Immature natural killer cell (primary cell): ENCODE measurements at regions not wholly inside any gene's neighbourhood (a gene's known extent, or its start where the extent isn't known, plus 50 kb on each side); places are given as distances from the start of the nearest gene placed in this dataset.
A peak's percentile ranks its signal among the peaks of the same experiment; 100 is the strongest.
"Not testable (repeated sequence)": the region's sequence is repeated elsewhere in the genome, so short reads cannot be mapped to it uniquely, and the experiment has no call there.

ENCODE experiments used
- DNase-seq, 3 donors: peaks; one replicate each; pipeline ENCODE4 v3.0.0; 2022; ENCODE audit warnings: mixed read lengths in 1 of 3
- H3K27ac Mint-ChIP-seq, 6 donors: one replicate each; pipeline ENCODE4 v1.8.0; 2020; ENCODE audit warnings: mixed read lengths in 6 of 6, mild to moderate bottlenecking in 5 of 6, inconsistent platforms in 4 of 6, moderate library complexity in 3 of 6
- H3K27me3 Mint-ChIP-seq, 3 donors: one replicate each; pipeline ENCODE4 v1.8.0; 2020 to 2021; ENCODE audit warnings: low read depth in 3 of 3, mild to moderate bottlenecking in 3 of 3, mixed read lengths in 3 of 3, moderate library complexity in 3 of 3, inconsistent platforms in 1 of 3
- H3K36me3 Mint-ChIP-seq, 3 donors: one replicate each; pipeline ENCODE4 v1.8.0; 2020; ENCODE audit warnings: mixed read lengths in 3 of 3, inconsistent platforms in 2 of 3, mild to moderate bottlenecking in 2 of 3
- H3K4me1 Mint-ChIP-seq, 2 donors: one replicate each; pipeline ENCODE4 v1.8.0; 2020; ENCODE audit warnings: inconsistent platforms in 2 of 2, mild to moderate bottlenecking in 2 of 2, mixed read lengths in 2 of 2, moderate library complexity in 1 of 2
- H3K4me3 Mint-ChIP-seq, 5 donors: one replicate each; pipeline ENCODE4 v1.8.0; 2020; ENCODE audit warnings: mild to moderate bottlenecking in 5 of 5, mixed read lengths in 5 of 5, inconsistent platforms in 3 of 5, moderate library complexity in 3 of 5
- H3K9me3 Mint-ChIP-seq, 6 donors: one replicate each; pipeline ENCODE4 v1.8.0; 2020; ENCODE audit warnings: mild to moderate bottlenecking in 6 of 6, mixed read lengths in 6 of 6, inconsistent platforms in 4 of 6, moderate library complexity in 3 of 6

DNA sequence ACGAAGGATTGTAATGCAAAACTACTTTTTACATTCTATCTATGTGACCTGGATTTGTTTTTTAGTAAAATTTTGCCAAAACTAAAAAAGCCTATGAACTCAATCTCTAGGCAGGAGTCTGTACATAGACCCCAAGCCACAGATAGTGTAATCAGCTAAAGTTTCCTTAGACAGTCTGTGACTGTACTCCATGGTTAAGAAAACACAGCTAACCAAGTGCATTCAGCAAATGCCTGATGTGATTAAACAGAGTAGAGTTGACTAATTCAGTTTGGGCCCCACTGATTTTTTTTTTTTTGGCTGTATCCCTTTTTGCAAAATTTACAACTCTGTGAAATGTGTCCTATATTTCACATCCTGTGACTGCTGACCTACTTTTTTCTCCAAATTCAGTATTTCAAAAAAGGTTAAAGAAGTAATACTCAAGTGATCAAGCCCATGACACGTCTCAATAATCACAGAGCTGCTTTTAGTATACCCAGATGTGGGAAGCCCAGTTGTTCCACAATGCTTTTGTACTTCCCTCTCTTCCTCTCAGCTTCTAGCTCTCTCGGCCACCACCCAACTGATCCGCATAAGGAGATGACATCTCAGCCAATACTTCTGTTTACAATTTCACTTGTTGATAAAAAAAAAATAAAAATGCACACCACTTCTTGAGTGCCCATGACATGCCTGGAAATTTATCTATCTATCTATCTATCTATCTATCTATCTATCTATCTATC, 108.8 kb upstream of the TBX18 start:
- H3K36me3 Mint-ChIP-seq, result no peaks in the 10 kb centered on the region
- H3K4me1 Mint-ChIP-seq, result no peaks in the 10 kb centered on the region
- peaks cover 0 to 2% (median 2%) of the 10 kb centered on the region in 3 donors for H3K27me3 Mint-ChIP-seq
- no peak overlapping the region for H3K27ac Mint-ChIP-seq
- no peak overlapping the region for H3K4me3 Mint-ChIP-seq
- peaks cover 6 to 30% (median 11%) of the 10 kb centered on the region in 6 donors for H3K9me3 Mint-ChIP-seq
- DNase-seq, result no peak

- H3K36me3 Mint-ChIP-seq, result no peaks in the 10 kb centered on the region
- peaks cover 0 to 30% (median 10%) of the 10 kb centered on the region in 6 donors for H3K9me3 Mint-ChIP-seq
- no peak overlapping the region for H3K4me3 Mint-ChIP-seq
- no peak for DNase-seq
- H3K27ac Mint-ChIP-seq, result no peak overlapping the region
- H3K4me1 Mint-ChIP-seq, result no peaks in the 10 kb centered on the region
- H3K27me3 Mint-ChIP-seq, result peaks cover 0 to 2% (median under 1%) of the 10 kb centered on the region in 3 donors
These were observed 107.5 kb upstream of the TBX18 start for GRCh38 chr6:84871925-84872324.

GRCh38 chr6:84870672-84871071, 106.3 kb upstream of the TBX18 start:
- Mint-ChIP-seq H3K36me3 (no peaks in the 10 kb centered on the region), H3K4me3 (no peak overlapping the region), H3K27ac (no peak overlapping the region), H3K9me3 (peaks cover 0 to 24% (median 10%) of the 10 kb centered on the region in 6 donors), H3K4me1 (no peaks in the 10 kb centered on the region), H3K27me3 (peaks cover 0 to 4% (median 2%) of the 10 kb centered on the region in 3 donors)
- DNase-seq, result no peak

GRCh38 chr6:84868149-84868548, 103.8 kb upstream of the TBX18 start:
- Mint-ChIP-seq H3K9me3 (peaks cover 0 to 12% (median 6%) of the 10 kb centered on the region in 6 donors), H3K36me3 (no peaks in the 10 kb centered on the region), H3K4me3 (no peak overlapping the region), H3K27me3 (peaks cover 0 to 4% (median 2%) of the 10 kb centered on the region in 3 donors), H3K4me1 (no peaks in the 10 kb centered on the region), H3K27ac (no peak overlapping the region)
- no peak for DNase-seq

GRCh38 chr6:84867521-84867920, 103.1 kb upstream of the TBX18 start:
- no peaks in the 10 kb centered on the region for H3K36me3 Mint-ChIP-seq
- DNase-seq, result no peak
- peaks cover 0 to 4% (median 2%) of the 10 kb centered on the region in 3 donors for H3K27me3 Mint-ChIP-seq
- peaks cover 2 to 12% (median 6%) of the 10 kb centered on the region in 6 donors for H3K9me3 Mint-ChIP-seq
- no peak overlapping the region for H3K4me3 Mint-ChIP-seq
- H3K4me1 Mint-ChIP-seq, result no peaks in the 10 kb centered on the region
- no peak overlapping the region for H3K27ac Mint-ChIP-seq

DNA sequence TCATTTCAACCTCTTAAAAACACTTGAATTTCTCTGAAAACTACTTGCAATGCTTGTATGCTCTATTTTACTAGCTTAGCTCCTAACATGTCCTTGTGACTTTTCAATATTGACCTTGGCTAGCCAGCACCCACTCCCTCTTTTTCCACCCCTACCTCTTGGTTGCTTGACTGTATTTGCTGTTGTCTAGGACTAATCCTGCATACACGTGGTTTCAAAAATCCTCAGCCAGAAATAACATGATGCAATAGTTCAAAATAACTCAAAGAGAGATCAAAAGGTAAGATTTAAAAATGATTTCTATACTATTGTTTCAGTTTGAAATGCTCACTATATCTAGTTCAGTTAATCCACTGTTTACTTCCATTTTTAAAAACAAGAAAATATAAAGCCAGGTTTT, 102.3 kb upstream of the TBX18 start:
- Mint-ChIP-seq H3K4me3 (no peak overlapping the region), H3K27me3 (peaks cover 0 to 4% (median 2%) of the 10 kb centered on the region in 3 donors)

GRCh38 chr6:84865372-84865771, 101.0 kb upstream of the TBX18 start:
- H3K4me3 Mint-ChIP-seq, H3K36me3 Mint-ChIP-seq, DNase-seq, H3K27me3 Mint-ChIP-seq, H3K4me1 Mint-ChIP-seq, H3K27ac Mint-ChIP-seq: not testable (repeated sequence)
- peaks cover 3 to 12% (median 7%) of the 10 kb centered on the region in 6 donors for H3K9me3 Mint-ChIP-seq

More for the DNA sequence above, 102.3 kb upstream of the TBX18 start:
- no peaks in the 10 kb centered on the region for H3K4me1 Mint-ChIP-seq
- no peak overlapping the region for H3K27ac Mint-ChIP-seq
- DNase-seq, result no peak
- H3K36me3 Mint-ChIP-seq, result no peaks in the 10 kb centered on the region
- H3K9me3 Mint-ChIP-seq, result peaks cover 2 to 9% (median 6%) of the 10 kb centered on the region in 6 donors

DNA sequence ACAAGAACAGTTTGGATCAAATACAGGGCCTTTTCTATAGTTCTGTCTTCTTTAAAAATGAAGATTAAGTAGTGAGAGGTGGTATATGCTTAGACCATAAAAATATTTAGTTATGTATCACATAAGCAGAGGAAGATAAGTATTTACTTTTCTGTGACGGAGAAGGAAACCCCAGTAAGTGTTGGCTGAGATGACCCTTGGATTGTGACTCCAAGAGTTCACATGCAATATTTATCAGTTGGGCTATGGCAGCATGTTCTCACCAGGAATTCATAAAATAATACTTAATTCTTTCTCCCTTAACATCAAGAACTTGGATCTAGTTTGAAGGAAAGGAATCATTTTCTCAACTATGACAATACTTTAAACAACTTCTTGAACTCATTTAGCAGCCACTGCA, 98.4 kb upstream of the TBX18 start:
- no peak for DNase-seq
- Mint-ChIP-seq H3K4me1 (no peaks in the 10 kb centered on the region), H3K36me3 (no peaks in the 10 kb centered on the region), H3K4me3 (no peak overlapping the region), H3K27me3 (peaks cover 0 to 4% (median 0%) of the 10 kb centered on the region in 3 donors), H3K27ac (no peak overlapping the region), H3K9me3 (peaks cover 4 to 12% (median 8%) of the 10 kb centered on the region in 6 donors)

DNA sequence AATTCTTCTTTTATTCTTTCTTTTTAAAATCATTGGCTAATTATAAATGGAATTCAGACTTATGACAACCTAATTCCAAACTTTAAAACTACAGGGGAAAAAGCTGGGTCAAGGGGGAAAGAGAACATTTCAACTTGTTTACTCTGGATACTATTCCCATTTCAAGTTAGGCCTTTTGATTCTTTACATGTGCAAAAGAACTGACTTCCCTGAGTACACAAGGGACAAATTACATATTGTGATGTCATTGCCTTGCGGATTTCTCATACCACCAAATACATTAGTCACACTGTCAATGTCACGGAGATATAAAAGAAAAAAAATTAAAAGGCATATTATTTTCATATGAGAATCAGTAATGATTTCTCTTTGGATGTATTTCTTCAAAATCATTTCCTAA, 96.5 kb upstream of the TBX18 start:
- H3K36me3 Mint-ChIP-seq, result no peaks in the 10 kb centered on the region
- H3K4me3 Mint-ChIP-seq, result no peak overlapping the region
- peaks cover 4 to 13% (median 10%) of the 10 kb centered on the region in 6 donors for H3K9me3 Mint-ChIP-seq
- peaks cover 0 to 2% (median 1%) of the 10 kb centered on the region in 3 donors for H3K27me3 Mint-ChIP-seq
- no peaks in the 10 kb centered on the region for H3K4me1 Mint-ChIP-seq
- H3K27ac Mint-ChIP-seq, result no peak overlapping the region
- DNase-seq, result no peak

DNA sequence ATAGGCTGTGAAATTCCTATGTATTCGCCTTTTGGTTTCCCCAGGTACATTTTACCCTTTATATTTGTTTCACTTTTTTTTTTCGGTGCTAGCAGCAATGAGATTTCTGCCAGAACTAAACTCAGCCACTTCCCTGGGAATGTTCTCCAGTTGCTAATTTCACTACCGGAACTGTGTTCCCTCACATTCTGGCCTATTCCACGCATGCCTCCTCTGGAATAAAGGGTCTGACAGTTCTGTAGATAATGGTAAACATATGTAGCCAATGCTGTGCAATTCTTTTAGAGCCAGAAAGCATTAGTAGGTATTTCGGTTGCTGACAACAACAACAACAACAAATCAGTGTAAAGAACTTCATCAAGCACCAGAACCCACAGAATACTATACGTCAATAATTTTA, 96.1 kb upstream of the TBX18 start:
- Mint-ChIP-seq H3K4me3 (no peak overlapping the region), H3K27me3 (peaks cover 0 to 2% (median 1%) of the 10 kb centered on the region in 3 donors), H3K27ac (no peak overlapping the region), H3K36me3 (no peaks in the 10 kb centered on the region), H3K4me1 (no peaks in the 10 kb centered on the region), H3K9me3 (peaks cover 4 to 14% (median 10%) of the 10 kb centered on the region in 6 donors)
- no peak for DNase-seq

DNA sequence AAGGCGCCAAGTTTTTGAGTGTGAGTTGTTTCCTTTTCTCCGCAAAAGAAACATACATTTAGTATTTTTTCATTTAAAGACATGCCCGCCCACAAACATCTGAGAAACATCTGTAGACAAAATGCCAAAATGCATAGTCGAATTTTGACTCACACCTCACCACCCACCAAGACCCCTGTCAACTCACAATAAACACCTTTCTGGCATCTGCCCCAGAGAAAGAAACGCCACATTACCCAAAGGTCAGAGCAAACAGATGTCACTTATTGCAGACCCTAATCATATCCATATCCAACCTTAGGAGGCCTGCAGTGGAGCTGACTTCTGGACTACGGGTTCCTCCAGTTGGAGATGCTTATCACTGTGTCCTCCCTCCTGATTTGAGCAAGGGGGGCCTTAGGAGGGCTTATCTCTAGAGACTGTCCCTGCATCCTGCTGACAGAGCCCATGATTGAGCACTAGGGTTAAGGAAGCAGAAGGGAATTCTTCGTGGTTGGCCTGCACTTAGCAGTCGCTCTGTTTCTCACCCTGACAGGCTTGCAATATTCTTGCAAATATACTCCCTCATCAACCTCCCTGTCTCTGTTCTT, 90.5 kb upstream of the TBX18 start:
- H3K27me3 Mint-ChIP-seq, result peaks cover 1 to 2% (median 2%) of the 10 kb centered on the region in 3 donors
- no peak for DNase-seq
- no peaks in the 10 kb centered on the region for H3K4me1 Mint-ChIP-seq
- no peaks in the 10 kb centered on the region for H3K36me3 Mint-ChIP-seq
- no peak overlapping the region for H3K27ac Mint-ChIP-seq
- peaks cover 0 to 17% (median 11%) of the 10 kb centered on the region in 6 donors for H3K9me3 Mint-ChIP-seq
- H3K4me3 Mint-ChIP-seq, result no peak overlapping the region

DNA sequence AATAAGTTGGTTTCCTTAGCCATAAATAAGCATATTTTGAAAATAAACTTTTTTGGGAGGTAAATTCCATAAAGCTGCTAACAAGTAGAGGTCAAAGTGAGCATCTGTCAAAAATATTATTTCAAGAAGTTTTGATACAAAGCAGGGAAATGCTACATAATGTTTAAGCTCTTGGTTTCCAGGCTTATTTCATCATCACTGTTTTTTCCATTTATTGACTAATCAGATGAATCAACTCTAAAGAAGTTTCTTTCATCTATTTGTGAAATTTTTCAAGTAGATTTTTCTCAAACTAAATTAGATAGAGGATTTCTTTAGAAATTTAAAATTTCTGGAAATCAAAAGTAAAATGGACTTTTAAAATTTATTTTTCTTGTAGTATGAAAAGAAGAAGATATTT, 89.5 kb upstream of the TBX18 start:
- no peak for DNase-seq
- H3K27me3 Mint-ChIP-seq, result peaks cover 1 to 2% (median 2%) of the 10 kb centered on the region in 3 donors
- no peaks in the 10 kb centered on the region for H3K36me3 Mint-ChIP-seq
- H3K4me1 Mint-ChIP-seq, result no peaks in the 10 kb centered on the region
- no peak overlapping the region for H3K4me3 Mint-ChIP-seq
- H3K9me3 Mint-ChIP-seq, result peaks cover 0 to 17% (median 11%) of the 10 kb centered on the region in 6 donors
- no peak overlapping the region for H3K27ac Mint-ChIP-seq

DNA sequence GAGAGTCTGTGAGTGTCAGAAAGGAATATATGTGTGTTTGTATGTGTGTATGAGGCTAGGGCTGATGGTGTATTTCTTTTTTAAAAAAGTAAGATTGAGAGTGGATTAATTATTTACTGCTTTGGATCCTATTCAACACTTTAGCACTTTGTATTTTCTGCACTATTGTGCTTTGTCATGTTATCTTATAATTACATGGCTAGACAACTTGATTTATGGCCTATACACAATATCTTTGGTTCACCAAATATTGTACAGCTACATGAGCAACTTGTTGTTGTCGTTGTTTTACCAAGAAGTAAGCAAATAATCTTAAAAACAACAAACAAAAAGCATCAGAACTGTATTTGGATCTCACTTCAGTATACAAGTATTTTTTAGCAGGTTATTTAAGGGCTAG, 84.6 kb upstream of the TBX18 start:
- peaks cover 2 to 23% (median 8%) of the 10 kb centered on the region in 6 donors for H3K9me3 Mint-ChIP-seq

DNA sequence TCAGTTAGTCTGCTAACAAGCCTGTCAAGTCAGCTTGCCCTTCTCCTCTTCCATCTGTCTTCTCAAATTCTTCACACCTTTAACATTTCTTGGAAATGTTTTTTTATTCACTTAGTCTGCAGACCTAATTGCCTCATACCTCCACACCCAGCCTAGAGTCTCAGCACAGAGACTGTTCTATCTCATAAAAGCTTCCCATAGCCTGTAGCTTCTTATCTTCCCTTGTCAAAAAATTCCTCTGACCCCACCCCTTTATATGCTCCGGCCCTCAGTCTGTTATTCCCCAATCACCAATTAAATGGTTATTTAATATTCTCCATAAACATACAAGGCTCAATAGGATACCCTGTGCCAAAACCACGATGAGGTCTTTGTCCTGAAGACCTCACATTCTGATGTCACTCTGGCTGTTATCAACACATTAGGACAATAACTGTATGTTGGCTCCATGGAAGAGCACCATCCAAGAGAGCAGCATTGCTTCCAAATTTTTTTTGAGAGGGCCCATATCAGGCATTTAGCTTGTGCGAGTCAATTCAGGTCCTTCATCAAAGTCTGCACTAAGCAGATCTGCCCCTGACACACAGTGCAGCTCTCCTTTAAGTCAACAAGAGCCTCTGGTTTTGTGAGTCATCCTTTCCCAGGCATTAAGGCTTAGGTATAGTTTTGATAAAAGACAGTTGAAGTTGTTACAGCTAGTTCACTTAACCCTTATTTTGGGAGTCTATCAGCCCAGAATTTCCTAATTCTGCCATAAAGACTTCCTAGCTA, 83.2 kb upstream of the TBX18 start:
- H3K27ac Mint-ChIP-seq, result peak overlapping the region in 1 of 6 donors; percentile 56
- peaks cover 2 to 23% (median 8%) of the 10 kb centered on the region in 6 donors for H3K9me3 Mint-ChIP-seq
- peaks cover 0 to 4% (median 1%) of the 10 kb centered on the region in 3 donors for H3K27me3 Mint-ChIP-seq
- no peaks in the 10 kb centered on the region for H3K36me3 Mint-ChIP-seq
- H3K4me3 Mint-ChIP-seq, result no peak overlapping the region
- DNase-seq, result no peak
- no peaks in the 10 kb centered on the region for H3K4me1 Mint-ChIP-seq

More for the DNA sequence above, 84.6 kb upstream of the TBX18 start:
- no peaks in the 10 kb centered on the region for H3K4me1 Mint-ChIP-seq
- H3K27ac Mint-ChIP-seq, result no peak overlapping the region
- no peak overlapping the region for H3K4me3 Mint-ChIP-seq
- DNase-seq, result no peak
- H3K27me3 Mint-ChIP-seq, result peaks cover 0 to 4% (median 1%) of the 10 kb centered on the region in 3 donors
- H3K36me3 Mint-ChIP-seq, result no peaks in the 10 kb centered on the region
